H9 (cell line): ENCODE measurements at regions not wholly inside any gene's neighbourhood (a gene's known extent, or its start where the extent isn't known, plus 50 kb on each side); places are given as distances from the start of the nearest gene placed in this dataset.

Experiments used
- DNase-seq: peaks from one replicate; pipeline ENCODE4 v3.0.0-alpha.2; 2017
- H2AFZ ChIP-seq: one replicate; pipeline ENCODE4 v1.6.1; 2013; ENCODE audit warnings: mild to moderate bottlenecking, low read length, control low read depth, moderate library complexity
- H2AK5ac ChIP-seq: 2 replicates; pipeline ENCODE4 v1.6.1; 2013; ENCODE audit warnings: low read length, control low read depth, mixed read lengths; ENCODE audit not compliant: insufficient read length
- H2BK120ac ChIP-seq: one replicate; pipeline ENCODE4 v1.6.1; 2013; ENCODE audit warnings: low read depth, mild to moderate bottlenecking, low read length, control low read depth, inconsistent platforms; ENCODE audit not compliant: poor library complexity, severe bottlenecking
- H2BK12ac ChIP-seq: 2 replicates; pipeline ENCODE4 v1.6.1; 2013; ENCODE audit warnings: low read length, control low read depth, mixed read lengths, low read depth; ENCODE audit not compliant: insufficient read length
- H2BK15ac ChIP-seq: 2 replicates; pipeline ENCODE4 v1.6.1; 2013; ENCODE audit warnings: low read depth, low read length, control low read depth
- H2BK20ac ChIP-seq: one replicate; pipeline ENCODE4 v1.6.1; 2013; ENCODE audit warnings: low read depth, mild to moderate bottlenecking, low read length, control low read depth, inconsistent platforms; ENCODE audit not compliant: poor library complexity, severe bottlenecking
- H2BK5ac ChIP-seq: 2 replicates; pipeline ENCODE4 v1.6.1; 2013; ENCODE audit warnings: low read length, control low read depth, mixed read lengths; ENCODE audit not compliant: insufficient read length
- H3K14ac ChIP-seq: 2 replicates; pipeline ENCODE4 v1.6.1; 2013; ENCODE audit warnings: low read length, control low read depth; ENCODE audit not compliant: insufficient read depth
- H3K18ac ChIP-seq: 2 replicates; pipeline ENCODE4 v1.6.1; 2013; ENCODE audit warnings: low read depth, mild to moderate bottlenecking, mixed read lengths, low read length, control low read depth; ENCODE audit not compliant: insufficient read length
- H3K23ac ChIP-seq: 2 replicates; pipeline ENCODE4 v1.6.1; 2013; ENCODE audit warnings: low read length, control low read depth, mixed read lengths, low read depth; ENCODE audit not compliant: insufficient read length
- H3K23me2 ChIP-seq: 2 replicates; pipeline ENCODE4 v1.6.1; 2013; ENCODE audit warnings: low read depth, mild to moderate bottlenecking, mixed read lengths, low read length, control low read depth; ENCODE audit not compliant: insufficient read length, poor library complexity, severe bottlenecking
- H3K27ac ChIP-seq: 2 replicates; pipeline ENCODE4 v1.5.1; 2013; ENCODE audit warnings: low read length, control low read depth, mixed read lengths, low read depth; ENCODE audit not compliant: insufficient read length
- H3K27me3 ChIP-seq: 2 replicates; pipeline ENCODE4 v1.6.1; 2013; ENCODE audit warnings: low read length, control low read depth, inconsistent platforms; ENCODE audit not compliant: insufficient read depth
- H3K4ac ChIP-seq: 2 replicates; pipeline ENCODE4 v1.6.1; 2013; ENCODE audit warnings: low read depth, mild to moderate bottlenecking, control low read depth, inconsistent platforms, low read length, moderate library complexity
- H3K4me1 ChIP-seq: 2 replicates; pipeline ENCODE4 v1.6.1; 2013; ENCODE audit warnings: low read length, control low read depth, inconsistent platforms; ENCODE audit not compliant: insufficient read depth
- H3K4me2 ChIP-seq: 2 replicates; pipeline ENCODE4 v1.6.1; 2013; ENCODE audit warnings: low read length, control low read depth, mixed read lengths; ENCODE audit not compliant: insufficient read length, insufficient read depth
- H3K56ac ChIP-seq: 2 replicates; pipeline ENCODE4 v1.6.1; 2013; ENCODE audit warnings: low read depth, mild to moderate bottlenecking, mixed read lengths, low read length, control low read depth; ENCODE audit not compliant: insufficient read length
- H3K79me1 ChIP-seq: 2 replicates; pipeline ENCODE4 v1.6.1; 2013; ENCODE audit warnings: low read depth, mild to moderate bottlenecking, moderate library complexity, low read length, control low read depth, inconsistent platforms; ENCODE audit not compliant: insufficient read depth, poor library complexity, severe bottlenecking
- H3K79me2 ChIP-seq: 2 replicates; pipeline ENCODE4 v1.6.1; 2013; ENCODE audit warnings: low read length, control low read depth, inconsistent platforms; ENCODE audit not compliant: insufficient read depth
- H3K9ac ChIP-seq: 2 replicates; pipeline ENCODE4 v1.6.1; 2013; ENCODE audit warnings: low read length, control low read depth, mixed read lengths; ENCODE audit not compliant: insufficient read length; ENCODE audit errors: extremely low read depth
- H3K9me3 ChIP-seq: one replicate; pipeline ENCODE4 v1.6.1; 2013; ENCODE audit warnings: low read depth, low read length, inconsistent platforms; ENCODE audit not compliant: control insufficient read depth
- H3T11ph ChIP-seq: one replicate; pipeline ENCODE4 v1.6.1; 2013; ENCODE audit warnings: mild to moderate bottlenecking, low read length, control low read depth, inconsistent platforms
- H4K20me1 ChIP-seq: one replicate; pipeline ENCODE4 v1.6.1; 2013; ENCODE audit not compliant: control insufficient read depth, insufficient read length, insufficient read depth
- H4K5ac ChIP-seq: 2 replicates; pipeline ENCODE4 v1.6.1; 2013; ENCODE audit warnings: low read depth, mild to moderate bottlenecking, mixed read lengths, low read length, control low read depth; ENCODE audit not compliant: insufficient read length
- H4K8ac ChIP-seq: replicated peaks from 2 replicates; pipeline ENCODE4 v1.6.1; 2013; ENCODE audit warnings: low read length, control low read depth, mixed read lengths, low read depth; ENCODE audit not compliant: insufficient read length
- H4K91ac ChIP-seq: 2 replicates; pipeline ENCODE4 v1.6.1; 2013; ENCODE audit warnings: low read depth, mild to moderate bottlenecking, moderate library complexity, mixed read lengths, low read length, control low read depth; ENCODE audit not compliant: insufficient read length
- H3K27ac Mint-ChIP-seq, 3 experiments: 2 replicates in 2 of 3; 3 replicates in 1 of 3; pipeline ENCODE4 v1.8.0; 2020 to 2021; ENCODE audit warnings: mixed read lengths in 3 of 3, mild to moderate bottlenecking in 1 of 3, moderate library complexity in 1 of 3
- H3K27me3 Mint-ChIP-seq: 2 replicates; pipeline ENCODE4 v1.8.0; 2021; ENCODE audit warnings: low read depth, mild to moderate bottlenecking, moderate library complexity, mixed read lengths
- H3K36me3 Mint-ChIP-seq, 3 experiments: 2 replicates in 2 of 3; 3 replicates in 1 of 3; pipeline ENCODE4 v1.8.0; 2020 to 2021; ENCODE audit warnings: low read depth in 3 of 3, mixed read lengths in 3 of 3; ENCODE audit not compliant: insufficient read depth in 1 of 3
- H3K4me1 Mint-ChIP-seq, 2 experiments: 2 replicates each; pipeline ENCODE4 v1.8.0; 2020; ENCODE audit warnings: mixed read lengths in 2 of 2
- H3K4me3 Mint-ChIP-seq, 2 experiments: 2 replicates in 1 of 2; 3 replicates in 1 of 2; pipeline ENCODE4 v1.8.0; 2020 to 2021; ENCODE audit warnings: mild to moderate bottlenecking in 2 of 2, mixed read lengths in 2 of 2, moderate library complexity in 1 of 2
- H3K9me3 Mint-ChIP-seq, 2 experiments: 2 replicates in 1 of 2; 3 replicates in 1 of 2; pipeline ENCODE4 v1.8.0; 2020; ENCODE audit warnings: mild to moderate bottlenecking in 2 of 2, mixed read lengths in 2 of 2, moderate library complexity in 1 of 2
- CTCF ChIP-seq: fragments of 200-600 bp; sonication (generic); conservative IDR thresholded peaks from 3 replicates; pipeline ENCODE4 v1.8.0; 2021; ENCODE audit warnings: antibody characterized with exemption, mild to moderate bottlenecking
- whole genome bisulfite sequencing: extraction: QIAGEN DNeasy Blood & Tissue Kit; methylation state at CpG from one replicate; pipeline ENCODE4 v1.1.7; 2013; ENCODE audit warnings: missing lambda C conversion rate, low lambda C conversion rate, mixed read lengths; ENCODE audit not compliant: insufficient read length; ENCODE audit errors: extremely low coverage; 5-methylcytosine and 5-hydroxymethylcytosine counted together

- Mint-ChIP-seq H3K4me1 (peaks cover 26% of the 10 kb centered on the region in 2 experiments), H3K9me3 (peaks cover 0 to 3% of the 10 kb centered on the region in 2 experiments; a peak in 1 of 5 replicates), H3K27ac (no peak overlapping the region), H3K36me3 (peaks cover 0 to 4% (median 0%) of the 10 kb centered on the region in 3 experiments; a peak in 1 of 7 replicates), H3K27me3 (no peaks in the 10 kb centered on the region; the same call in 1 of the 2 replicates), H3K4me3 (no peak overlapping the region)
- H3K23me2 ChIP-seq: no peaks in the 10 kb centered on the region
- H3K56ac ChIP-seq: no peak overlapping the region
- H4K20me1 ChIP-seq: no peaks in the 10 kb centered on the region
- no peak overlapping the region for H3T11ph ChIP-seq
- WGBS: no CpG with 5 or more reads among the region's 1 CpG
- no peak overlapping the region for H2BK5ac ChIP-seq
- no peak overlapping the region for H2BK120ac ChIP-seq
- no peak for DNase-seq
- H4K5ac ChIP-seq: no peak overlapping the region
- no peaks in the 10 kb centered on the region for H3K27me3 ChIP-seq
- H3K9me3 ChIP-seq: no peaks in the 10 kb centered on the region
- peaks cover 8% of the 10 kb centered on the region; the same call in 1 of the 2 replicates for H3K4me1 ChIP-seq
- no peak overlapping the region for H2AFZ ChIP-seq
- no peak overlapping the region for H3K4ac ChIP-seq
- no peak overlapping the region for H2BK12ac ChIP-seq
- H3K18ac ChIP-seq: no peak overlapping the region
- H2AK5ac ChIP-seq: no peak overlapping the region
- H3K27ac ChIP-seq: no peak overlapping the region
- no peaks in the 10 kb centered on the region for H3K79me2 ChIP-seq
- H3K23ac ChIP-seq: no peak overlapping the region
- H3K9ac ChIP-seq: no peak overlapping the region
- H4K8ac ChIP-seq: no peak overlapping the region
- no peak overlapping the region for H2BK15ac ChIP-seq
- TF ChIP-seq CTCF: no peak
- H3K4me2 ChIP-seq: no peak overlapping the region
- H3K14ac ChIP-seq: no peak overlapping the region
- H2BK20ac ChIP-seq: no peak overlapping the region
- no peak overlapping the region for H4K91ac ChIP-seq
- H3K79me1 ChIP-seq: no peaks in the 10 kb centered on the region
These were observed 148.9 kb upstream of the THBS1 start for GRCh38 chr15:39432026-39432425.
